Activated gamma-delta T cell (primary cell): ENCODE measurements at regions not wholly inside any gene's neighbourhood (a gene's known extent, or its start where the extent isn't known, plus 50 kb on each side); places are given as distances from the start of the nearest gene placed in this dataset.
"Not testable (repeated sequence)": the region's sequence is repeated elsewhere in the genome, so short reads cannot be mapped to it uniquely, and the experiment has no call there.

Experiments
- DNase-seq: peaks from one replicate; lab custom pipeline; 2025; lab: John Stamatoyannopoulos, UW

- DNase-seq, result not testable (repeated sequence)
These were observed 136.6 kb upstream of the TP53TG3D start for GRCh38 chr16:32116533-32116932.

GRCh38 chr16:32120372-32120771 is 132.7 kb upstream of the TP53TG3D start:
- not testable (repeated sequence) for DNase-seq

- not testable (repeated sequence) for DNase-seq
These were observed 132.3 kb upstream of the TP53TG3D start for GRCh38 chr16:32120779-32121178.

- DNase-seq, result not testable (repeated sequence)
These were observed 131.7 kb upstream of the TP53TG3D start for GRCh38 chr16:32121273-32121900.

- DNase-seq, result not testable (repeated sequence)
These were observed 100.7 kb upstream of the TP53TG3D start for GRCh38 chr16:32152434-32152833.

GRCh38 chr16:32187918-32188669 is 65.0 kb upstream of the TP53TG3D start:
- not testable (repeated sequence) for DNase-seq

- not testable (repeated sequence) for DNase-seq
These were observed 50.5 kb upstream of the TP53TG3D start for GRCh38 chr16:32202585-32202984.
